ENCODE measurements at regions not wholly inside any gene's neighbourhood (a gene's known extent, or its start where the extent isn't known, plus 50 kb on each side); places are given as distances from the start of the nearest gene placed in this dataset.
"Not testable (repeated sequence)": the region's sequence is repeated elsewhere in the genome, so short reads cannot be mapped to it uniquely, and the experiment has no call there.

DNA sequence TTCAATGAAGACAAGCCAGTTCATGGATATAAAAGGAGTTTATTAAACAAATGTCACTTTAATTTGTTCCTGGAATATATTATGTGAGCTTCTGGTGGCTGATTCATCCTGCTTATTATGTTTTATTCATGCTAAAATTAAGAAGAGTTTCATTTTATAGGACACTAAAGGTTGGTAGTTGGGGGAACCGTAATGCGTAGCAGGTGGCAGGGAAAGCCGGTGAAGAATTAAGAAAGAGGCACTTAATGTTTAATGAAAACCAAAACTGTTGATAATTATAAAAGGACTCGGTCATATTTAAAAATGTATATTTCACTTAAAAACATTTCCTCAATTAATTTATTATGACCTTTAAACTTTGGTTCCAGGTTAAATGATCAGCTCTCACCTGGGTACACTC lies 94.3 kb downstream of the XKR3 start:
- not testable (repeated sequence) for H3K4me3 Mint-ChIP-seq, H3K36me3 Mint-ChIP-seq, H3K4me1 Mint-ChIP-seq, H3K9me3 Mint-ChIP-seq, H3K27me3 Mint-ChIP-seq, H3K27ac Mint-ChIP-seq, ATAC-seq

GRCh38 chr22:16727491-16727890 lies 97.7 kb downstream of the XKR3 start:
- H3K36me3 Mint-ChIP-seq, H3K4me3 Mint-ChIP-seq, H3K27me3 Mint-ChIP-seq, H3K27ac Mint-ChIP-seq, H3K9me3 Mint-ChIP-seq, ATAC-seq, H3K4me1 Mint-ChIP-seq: not testable (repeated sequence)

DNA sequence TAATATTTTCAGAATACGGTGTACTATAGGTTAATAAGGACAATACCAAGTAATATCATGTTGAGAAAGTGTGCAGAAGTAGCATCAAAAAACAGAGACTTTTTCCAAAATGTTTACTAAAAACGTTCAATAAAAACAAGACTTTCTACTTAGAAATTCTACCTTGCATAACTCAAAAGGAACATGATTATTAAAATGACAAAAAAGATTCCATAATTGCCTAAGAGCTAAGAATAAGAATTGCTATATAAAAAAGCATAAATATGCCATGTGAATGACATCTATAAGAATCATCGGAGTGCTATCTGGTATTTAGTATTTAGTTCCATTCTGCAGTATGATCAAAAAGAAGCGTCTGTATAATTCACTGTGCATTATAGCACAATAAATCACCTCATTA lies 102.0 kb downstream of the XKR3 start:
- H3K4me1 Mint-ChIP-seq, H3K36me3 Mint-ChIP-seq, H3K4me3 Mint-ChIP-seq, H3K27me3 Mint-ChIP-seq, ATAC-seq, H3K27ac Mint-ChIP-seq, H3K9me3 Mint-ChIP-seq: not testable (repeated sequence)

DNA sequence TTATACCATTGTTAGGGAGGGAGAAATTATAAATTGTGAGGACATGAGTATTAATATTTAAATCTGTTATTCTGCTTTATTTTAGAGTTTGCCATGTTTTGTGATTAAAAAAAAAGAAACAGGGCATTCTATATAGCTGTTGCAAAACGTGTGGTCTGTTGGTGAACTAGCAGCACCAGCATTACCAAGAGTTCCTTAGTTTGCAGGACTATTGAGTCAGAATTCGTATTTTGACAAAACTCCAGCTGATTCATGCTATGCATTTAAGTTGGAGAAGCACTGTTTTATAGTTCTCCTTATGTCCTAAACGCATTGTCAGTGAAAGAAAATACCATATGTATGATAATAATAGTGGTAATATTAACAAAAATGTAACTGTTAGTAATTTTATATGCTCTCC lies 102.6 kb downstream of the XKR3 start:
- not testable (repeated sequence) for H3K9me3 Mint-ChIP-seq, H3K27ac Mint-ChIP-seq, ATAC-seq, H3K36me3 Mint-ChIP-seq, H3K4me1 Mint-ChIP-seq, H3K4me3 Mint-ChIP-seq
- H3K27me3 Mint-ChIP-seq = peaks cover 10% of the 10 kb centered on the region

- peaks cover 6% of the 10 kb centered on the region for H3K4me1 Mint-ChIP-seq
Observed at GRCh38 chr22:16721961-16722360, 103.2 kb downstream of the XKR3 start.

GRCh38 chr22:16717699-16718558 lies 107.3 kb downstream of the XKR3 start:
- no peak overlapping the region for H3K27ac Mint-ChIP-seq
- peaks cover 1% of the 10 kb centered on the region for H3K4me1 Mint-ChIP-seq
- peaks cover 7% of the 10 kb centered on the region for H3K36me3 Mint-ChIP-seq
- ATAC-seq = no peak
- H3K27me3 Mint-ChIP-seq = peaks cover 10% of the 10 kb centered on the region
- peaks cover 9% of the 10 kb centered on the region for H3K9me3 Mint-ChIP-seq
- H3K4me3 Mint-ChIP-seq = no peak overlapping the region

More at GRCh38 chr22:16721961-16722360, 103.2 kb downstream of the XKR3 start:
- Mint-ChIP-seq H3K9me3 (peaks cover 6% of the 10 kb centered on the region), H3K4me3 (no peak overlapping the region), H3K27me3 (peaks cover 10% of the 10 kb centered on the region), H3K27ac (no peak overlapping the region), H3K36me3 (peaks cover 7% of the 10 kb centered on the region)
- ATAC-seq = no peak

DNA sequence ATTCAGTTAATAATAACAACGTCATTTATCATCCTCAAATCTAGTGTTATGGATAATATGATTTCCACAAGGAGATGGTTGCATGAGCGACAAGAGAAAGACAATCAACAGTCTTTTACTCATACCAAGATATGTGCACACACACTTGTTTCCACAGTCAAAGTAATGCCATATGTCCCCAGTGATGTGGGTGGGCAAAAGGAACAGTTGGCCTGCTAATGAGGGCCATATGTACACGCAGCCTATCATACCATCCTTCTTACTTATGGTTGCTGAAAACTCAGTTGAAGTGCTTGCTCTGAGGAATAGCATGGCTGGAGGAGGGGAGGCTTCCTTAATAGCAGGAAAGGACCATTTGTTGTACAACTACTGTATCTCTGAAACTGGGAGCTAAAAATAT lies 110.6 kb downstream of the XKR3 start:
- not testable (repeated sequence) for H3K27ac Mint-ChIP-seq, H3K36me3 Mint-ChIP-seq, H3K4me1 Mint-ChIP-seq, H3K4me3 Mint-ChIP-seq, ATAC-seq
- Mint-ChIP-seq H3K9me3 (peaks cover 16% of the 10 kb centered on the region), H3K27me3 (peaks cover 10% of the 10 kb centered on the region)

GRCh38 chr22:16702318-16702870 lies 109.8 kb upstream of the CCT8L2 start:
- ATAC-seq, H3K4me1 Mint-ChIP-seq, H3K27me3 Mint-ChIP-seq, H3K9me3 Mint-ChIP-seq, H3K4me3 Mint-ChIP-seq, H3K36me3 Mint-ChIP-seq, H3K27ac Mint-ChIP-seq: not testable (repeated sequence)

DNA sequence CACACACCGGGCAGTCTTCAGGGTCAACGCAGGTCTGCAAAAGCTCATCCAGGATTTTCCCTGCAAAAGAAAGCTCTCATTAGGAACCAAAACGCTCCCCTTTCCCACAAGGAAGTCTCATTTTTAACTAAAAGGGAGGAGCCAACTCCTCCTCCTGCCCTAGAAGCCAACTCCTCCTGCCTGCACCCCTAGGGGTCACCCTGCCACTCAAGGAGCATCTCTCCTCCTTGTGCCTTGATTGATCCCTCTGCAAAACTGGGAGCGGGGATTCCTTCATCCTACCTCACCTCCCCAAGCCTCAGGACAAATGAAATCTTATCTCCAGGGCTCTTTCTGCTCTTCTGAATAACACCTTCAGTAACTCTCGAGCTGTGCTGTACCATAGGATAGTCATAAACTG lies 107.8 kb upstream of the CCT8L2 start:
- not testable (repeated sequence) for H3K4me3 Mint-ChIP-seq, ATAC-seq, H3K4me1 Mint-ChIP-seq, H3K27ac Mint-ChIP-seq, H3K9me3 Mint-ChIP-seq, H3K27me3 Mint-ChIP-seq, H3K36me3 Mint-ChIP-seq

DNA sequence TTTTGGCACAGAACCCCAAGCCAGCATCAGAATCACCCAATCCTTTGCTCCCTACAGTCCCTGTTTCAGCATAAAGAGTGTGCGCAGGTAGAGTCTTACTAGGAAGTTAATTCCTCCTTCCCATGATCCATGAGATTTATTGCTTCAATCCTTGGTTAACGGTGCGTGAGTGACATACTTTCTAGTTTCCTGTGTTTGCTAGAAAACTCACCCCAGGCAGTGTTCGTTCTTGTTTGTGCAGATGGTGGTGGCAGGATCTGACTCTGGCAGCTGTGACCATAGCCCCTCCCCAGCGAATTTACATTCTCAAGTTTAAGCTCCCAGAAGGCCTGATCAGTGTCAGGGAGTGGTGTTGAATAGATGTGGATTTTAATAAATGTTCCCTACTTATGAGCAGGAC lies 106.7 kb upstream of the CCT8L2 start:
- Mint-ChIP-seq H3K4me1 (no peaks in the 10 kb centered on the region), H3K27ac (no peak overlapping the region), H3K4me3 (no peak overlapping the region), H3K9me3 (no peaks in the 10 kb centered on the region), H3K36me3 (no peaks in the 10 kb centered on the region), H3K27me3 (peaks cover 6% of the 10 kb centered on the region)
- no peak for ATAC-seq

DNA sequence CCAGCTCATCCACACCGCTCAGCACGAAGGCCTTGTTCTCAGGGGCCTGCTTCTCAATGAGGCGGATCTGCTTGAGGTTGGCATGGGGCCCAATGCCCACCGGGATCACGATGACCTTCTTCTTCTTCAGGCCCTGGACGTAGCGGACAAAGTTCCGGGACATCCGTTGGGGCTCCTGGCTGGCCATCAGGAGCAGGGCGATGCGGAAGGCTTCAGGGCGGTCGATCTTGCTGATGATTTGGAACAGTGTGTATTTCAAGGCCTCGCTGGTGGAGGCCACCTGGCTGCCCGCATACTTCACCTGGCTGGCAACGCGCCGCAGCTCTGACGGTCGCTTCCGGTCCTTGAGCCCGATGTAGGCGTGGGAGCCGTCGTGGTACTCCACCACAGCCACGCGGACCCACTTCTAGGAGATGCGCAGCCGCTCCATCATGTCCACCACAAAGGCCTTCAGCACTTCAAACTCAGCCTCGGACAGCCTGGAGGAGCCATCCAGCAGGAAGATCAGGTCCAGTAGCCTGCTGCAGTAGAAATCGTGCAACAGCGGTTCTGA lies 105.0 kb upstream of the CCT8L2 start:
- not testable (repeated sequence) for H3K36me3 Mint-ChIP-seq, H3K27me3 Mint-ChIP-seq, H3K4me3 Mint-ChIP-seq, H3K4me1 Mint-ChIP-seq, H3K27ac Mint-ChIP-seq, H3K9me3 Mint-ChIP-seq, ATAC-seq

- H3K4me3 Mint-ChIP-seq, H3K9me3 Mint-ChIP-seq, H3K4me1 Mint-ChIP-seq, H3K27me3 Mint-ChIP-seq, H3K36me3 Mint-ChIP-seq, ATAC-seq, H3K27ac Mint-ChIP-seq: not testable (repeated sequence)
Observed at GRCh38 chr22:16696900-16697299, 104.3 kb upstream of the CCT8L2 start.

- H3K9me3 Mint-ChIP-seq = no peaks in the 10 kb centered on the region
- ATAC-seq = no peak
- no peak overlapping the region for H3K27ac Mint-ChIP-seq
- H3K4me1 Mint-ChIP-seq = no peaks in the 10 kb centered on the region
- no peak overlapping the region for H3K4me3 Mint-ChIP-seq
- H3K27me3 Mint-ChIP-seq = peaks cover 2% of the 10 kb centered on the region
- H3K36me3 Mint-ChIP-seq = no peaks in the 10 kb centered on the region
Observed at GRCh38 chr22:16695261-16695660, 102.7 kb upstream of the CCT8L2 start.

GRCh38 chr22:16693747-16694146 lies 101.1 kb upstream of the CCT8L2 start:
- not testable (repeated sequence) for H3K27ac Mint-ChIP-seq, H3K36me3 Mint-ChIP-seq, H3K4me1 Mint-ChIP-seq, ATAC-seq, H3K27me3 Mint-ChIP-seq, H3K9me3 Mint-ChIP-seq, H3K4me3 Mint-ChIP-seq

DNA sequence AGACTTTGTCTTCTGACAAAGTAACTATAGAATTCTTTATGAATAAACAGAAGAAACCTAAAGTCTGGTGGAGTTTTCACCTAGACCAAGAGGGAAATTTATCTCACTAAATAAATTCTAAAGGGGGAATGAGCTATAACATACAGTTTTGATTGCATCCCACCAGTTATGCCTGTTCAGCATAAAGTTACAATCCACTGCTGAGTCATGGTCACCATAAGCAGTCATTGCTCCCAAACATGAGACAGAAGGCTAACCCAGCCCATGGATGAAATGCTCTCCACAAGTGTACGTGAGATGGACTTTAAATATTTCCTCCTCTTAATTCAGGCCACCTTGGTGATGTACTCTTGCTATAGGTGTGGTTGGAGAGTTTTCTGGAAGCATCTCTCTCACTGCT lies 96.7 kb upstream of the CCT8L2 start:
- ATAC-seq = peak; percentile 22
- not testable (repeated sequence) for H3K27ac Mint-ChIP-seq, H3K36me3 Mint-ChIP-seq, H3K27me3 Mint-ChIP-seq, H3K9me3 Mint-ChIP-seq, H3K4me3 Mint-ChIP-seq, H3K4me1 Mint-ChIP-seq

GRCh38 chr22:16681290-16681689 lies 88.7 kb upstream of the CCT8L2 start:
- not testable (repeated sequence) for H3K27ac Mint-ChIP-seq, H3K9me3 Mint-ChIP-seq, ATAC-seq, H3K4me3 Mint-ChIP-seq, H3K4me1 Mint-ChIP-seq, H3K36me3 Mint-ChIP-seq
- H3K27me3 Mint-ChIP-seq = peaks cover 14% of the 10 kb centered on the region
